ENCODE measurements at regions not wholly inside any gene's neighbourhood (a gene's known extent, or its start where the extent isn't known, plus 50 kb on each side); places are given as distances from the start of the nearest gene placed in this dataset.
"Not testable (repeated sequence)": the region's sequence is repeated elsewhere in the genome, so short reads cannot be mapped to it uniquely, and the experiment has no call there.

DNA sequence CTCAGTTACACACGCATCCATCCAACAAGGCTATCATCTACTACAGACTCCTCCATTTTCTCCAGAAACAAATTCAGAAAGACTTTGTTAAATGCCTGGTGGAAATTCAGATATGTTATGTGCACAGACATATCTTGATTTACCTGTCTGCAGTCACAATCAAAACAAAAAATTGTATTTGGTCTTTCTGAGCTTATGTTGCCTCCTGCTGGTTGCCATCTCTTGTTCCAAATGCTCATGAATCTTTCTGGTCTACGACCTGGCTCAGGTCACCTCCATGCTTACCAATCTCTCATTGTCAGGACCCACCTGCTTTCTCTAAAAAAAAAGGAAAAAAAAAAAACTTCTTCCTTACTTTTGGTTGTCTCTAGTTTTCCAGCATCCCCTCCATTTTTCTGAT, 169.2 kb upstream of the PLXNC1 start:
- DNase-seq (ENCODE audit: low read depth in 2 of 2) = no peak

- no peak for DNase-seq (ENCODE audit: low read depth in 2 of 2)
Observed at GRCh38 chr12:93980711-93981110, 167.7 kb upstream of the PLXNC1 start.

DNA sequence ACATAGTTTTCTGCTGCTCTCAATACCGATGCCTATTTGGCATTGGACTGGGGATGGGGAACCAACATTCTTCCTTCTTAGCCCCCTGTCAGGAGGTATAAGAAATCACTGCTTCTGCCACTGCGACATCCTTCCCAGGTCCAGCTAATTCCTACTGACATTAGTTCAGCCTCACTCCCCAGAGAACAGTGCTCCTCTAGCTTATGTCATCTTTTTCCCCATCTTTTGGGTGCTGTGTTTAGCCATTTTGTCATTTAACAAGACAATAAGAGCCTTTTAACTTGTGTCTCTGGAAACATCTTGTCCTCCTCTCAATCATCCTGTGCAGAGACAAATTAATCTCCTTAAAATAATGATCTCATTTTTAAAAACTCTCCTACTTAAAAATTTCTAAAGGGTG, 167.0 kb upstream of the PLXNC1 start:
- DNase-seq (ENCODE audit: low read depth in 2 of 2) = no peak

GRCh38 chr12:93982771-93983315, 165.5 kb upstream of the PLXNC1 start:
- DNase-seq (ENCODE audit: low read depth in 2 of 2) = no peak

DNA sequence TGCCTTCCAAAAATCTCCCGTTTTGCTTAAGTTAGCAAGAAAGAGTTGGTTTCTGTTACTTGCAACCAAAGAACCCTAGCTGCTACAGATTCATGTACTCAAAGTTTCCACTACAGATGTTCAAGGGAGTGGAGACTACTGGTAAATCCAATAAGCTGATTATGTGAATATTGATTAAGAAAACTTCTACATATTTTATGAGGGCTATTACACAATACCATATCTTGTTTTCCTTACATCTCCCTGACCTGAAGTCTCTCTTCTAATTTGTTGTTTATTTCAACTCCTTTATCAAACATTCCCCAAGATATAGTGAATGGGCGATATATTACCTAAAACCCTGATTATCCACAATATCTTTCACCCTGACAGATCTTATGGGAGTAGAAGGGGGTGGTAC, 164.4 kb upstream of the PLXNC1 start:
- DNase-seq (ENCODE audit: low read depth in 2 of 2) = no peak

GRCh38 chr12:93989949-93990348, 158.4 kb upstream of the PLXNC1 start:
- no peak for DNase-seq (ENCODE audit: low read depth in 2 of 2)

GRCh38 chr12:93990832-93991803, 157.3 kb upstream of the PLXNC1 start:
- no peak for DNase-seq (ENCODE audit: low read depth in 2 of 2)

- DNase-seq (ENCODE audit: low read depth in 2 of 2) = no peak
Observed at GRCh38 chr12:93991829-93992461, 156.4 kb upstream of the PLXNC1 start.

DNA sequence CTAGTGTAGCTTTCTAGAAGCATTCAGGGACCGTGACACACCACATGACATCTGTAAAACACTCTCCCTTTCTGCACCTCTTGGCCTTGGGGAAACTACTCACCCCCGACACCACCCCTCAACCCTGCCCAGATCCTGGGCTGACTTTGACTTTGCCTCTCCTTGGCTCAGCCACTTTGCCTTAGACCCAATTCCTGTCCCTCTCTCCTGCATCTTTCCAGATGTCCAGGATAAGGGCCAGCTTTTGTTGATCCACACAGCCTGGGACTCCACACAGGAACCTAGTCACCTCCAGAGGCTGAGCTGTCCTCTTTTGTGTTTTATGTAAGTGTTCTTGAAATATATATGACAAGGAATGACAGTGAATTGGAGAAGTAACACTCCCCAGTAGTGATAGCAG, 153.7 kb upstream of the PLXNC1 start:
- no peak for DNase-seq (ENCODE audit: low read depth in 2 of 2)

GRCh38 chr12:93996321-93996720, 152.1 kb upstream of the PLXNC1 start:
- DNase-seq (ENCODE audit: low read depth in 2 of 2) = no peak

DNA sequence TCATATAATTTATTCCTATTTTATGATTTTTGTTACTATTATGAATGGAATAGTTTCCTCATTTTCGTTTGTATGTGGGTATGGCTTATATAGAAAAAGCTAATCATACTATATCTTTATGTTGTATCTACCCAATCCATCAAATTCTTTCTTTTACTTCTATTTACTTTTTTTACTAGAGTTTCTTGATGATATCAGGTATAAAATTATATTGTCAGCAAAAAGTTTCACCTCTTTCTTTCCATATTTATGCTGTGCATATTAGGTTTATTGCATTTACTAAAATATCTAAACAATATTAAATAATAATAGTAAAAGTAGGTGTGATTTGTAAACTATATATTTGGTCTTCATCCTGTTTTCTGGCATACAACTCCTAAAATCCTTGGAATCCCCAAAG, 146.7 kb upstream of the PLXNC1 start:
- DNase-seq (ENCODE audit: low read depth in 2 of 2) = no peak

GRCh38 chr12:94002925-94003324, 145.5 kb upstream of the PLXNC1 start:
- not testable (repeated sequence) for DNase-seq (ENCODE audit: low read depth in 2 of 2)

DNA sequence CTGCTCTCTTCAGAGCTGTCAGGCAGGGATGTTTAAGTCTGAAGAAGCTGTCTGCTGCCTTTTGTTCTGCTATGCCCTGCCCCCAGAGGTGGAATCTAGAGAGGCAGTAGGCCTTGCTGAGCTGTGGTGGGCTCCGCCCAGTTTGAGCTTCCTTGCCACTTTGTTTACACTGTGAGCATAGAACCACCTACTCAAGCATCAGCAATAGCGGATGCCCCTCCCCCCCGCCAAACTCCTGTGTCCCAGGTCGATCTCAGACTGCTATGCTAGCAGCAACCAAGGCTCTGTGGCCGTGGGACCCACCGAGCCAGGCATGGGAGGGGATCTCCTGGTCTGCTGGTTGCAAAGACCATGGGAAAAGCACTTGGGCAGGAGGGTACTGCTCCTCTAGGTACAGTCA, 140.5 kb upstream of the PLXNC1 start:
- DNase-seq (ENCODE audit: low read depth in 2 of 2) = not testable (repeated sequence)

GRCh38 chr12:94010307-94010706, 138.1 kb upstream of the PLXNC1 start:
- DNase-seq (ENCODE audit: low read depth in 2 of 2) = no peak

DNA sequence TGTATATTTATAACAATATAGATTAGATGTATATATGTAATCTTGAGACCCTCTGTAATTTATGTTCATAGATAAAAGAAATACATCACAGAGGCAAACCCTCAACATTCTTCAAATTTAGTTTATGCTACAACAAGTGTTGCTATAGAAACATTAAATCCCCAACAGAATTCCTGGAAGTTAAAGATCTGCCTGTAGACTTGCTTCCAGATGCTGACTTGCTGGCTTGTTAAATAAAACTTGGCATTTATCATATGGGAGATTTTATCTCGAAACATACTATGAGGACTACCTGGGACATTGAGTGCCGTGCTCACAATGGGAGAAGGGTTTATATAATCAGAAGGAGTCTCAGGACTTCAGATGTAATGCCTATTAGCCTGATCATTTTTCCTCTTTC, 136.3 kb upstream of the PLXNC1 start:
- DNase-seq (ENCODE audit: low read depth in 2 of 2) = no peak

DNA sequence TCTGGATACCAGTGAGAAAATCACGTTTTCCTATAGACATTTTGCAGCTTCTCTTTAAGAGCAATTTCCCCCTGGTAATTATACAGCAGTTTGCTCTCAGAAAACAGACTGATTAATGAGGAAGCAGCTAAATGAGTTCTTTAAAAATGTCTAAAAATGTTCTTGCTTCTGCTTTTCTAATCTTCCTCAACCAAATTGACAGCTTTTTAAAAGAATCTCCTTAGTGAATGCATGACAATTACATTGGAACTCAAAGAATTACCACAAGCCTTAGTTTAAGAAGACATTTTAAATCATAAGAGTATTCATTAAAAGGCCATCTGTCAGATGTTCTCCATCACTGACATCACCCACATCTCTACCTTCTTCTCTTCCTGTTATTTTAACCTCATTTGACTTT, 135.8 kb upstream of the PLXNC1 start:
- DNase-seq (ENCODE audit: low read depth in 2 of 2) = no peak

GRCh38 chr12:94017247-94017646, 131.1 kb upstream of the PLXNC1 start:
- DNase-seq (ENCODE audit: low read depth in 2 of 2) = not testable (repeated sequence)

DNA sequence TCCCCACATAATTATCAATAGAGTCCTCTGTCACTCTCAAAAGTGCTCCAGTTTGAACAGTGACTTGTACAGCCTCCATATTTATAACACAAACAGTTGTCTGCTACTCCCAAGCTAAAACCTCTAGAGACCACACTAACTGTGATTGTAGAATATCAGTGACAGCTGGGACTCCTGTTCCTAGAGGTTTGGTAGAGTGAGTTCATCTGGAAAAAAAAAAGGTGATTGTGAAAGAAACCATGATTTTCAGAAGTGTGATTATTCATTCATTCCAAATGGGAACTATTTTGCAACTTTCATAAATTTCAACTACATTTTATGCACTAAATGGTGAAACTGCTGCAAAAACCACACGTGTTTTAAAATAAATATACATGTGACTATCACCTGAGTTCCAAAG, 128.0 kb upstream of the PLXNC1 start:
- DNase-seq (ENCODE audit: low read depth in 2 of 2) = no peak

- no peak for DNase-seq (ENCODE audit: low read depth in 2 of 2)
Observed at GRCh38 chr12:94023879-94024278, 124.5 kb upstream of the PLXNC1 start.

DNA sequence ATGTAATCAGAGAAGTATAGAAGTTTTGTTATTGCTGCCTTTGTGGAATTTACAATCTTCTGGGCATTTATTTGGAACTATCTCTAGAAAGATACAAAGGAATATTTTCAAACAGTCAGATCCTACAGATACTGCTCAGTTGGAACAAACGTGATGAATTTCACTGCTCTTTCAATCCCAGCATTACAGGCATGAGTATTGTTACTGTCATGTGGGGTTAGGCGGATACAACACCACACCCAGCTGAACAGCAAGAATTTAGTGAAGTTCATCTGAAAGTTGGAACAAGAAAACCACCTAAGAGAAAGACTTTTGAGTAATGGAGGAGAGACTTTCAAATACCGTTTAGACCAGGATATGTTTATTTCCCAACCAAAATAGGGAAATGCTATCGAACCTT, 123.3 kb upstream of the PLXNC1 start:
- DNase-seq (ENCODE audit: low read depth in 2 of 2) = no peak

DNA sequence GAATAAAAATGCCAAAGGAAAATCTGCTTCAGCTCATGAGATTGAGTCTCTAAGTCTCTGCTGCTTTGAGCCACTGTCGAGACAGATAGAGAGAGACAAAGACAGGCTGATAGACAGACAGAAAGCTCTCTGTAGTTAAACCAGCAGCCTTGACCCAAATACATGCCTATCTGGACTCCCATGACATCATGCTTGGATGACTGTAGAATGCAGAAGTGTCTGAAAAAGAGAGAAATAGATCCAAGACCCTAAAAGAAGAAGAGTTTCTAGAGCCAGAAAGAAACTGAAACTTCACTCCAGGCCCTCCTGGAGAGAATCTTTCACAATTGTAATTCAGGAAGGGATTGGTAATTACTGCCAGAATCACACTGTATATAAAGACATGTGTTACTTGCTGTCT, 122.6 kb upstream of the PLXNC1 start:
- DNase-seq (ENCODE audit: low read depth in 2 of 2) = no peak

DNA sequence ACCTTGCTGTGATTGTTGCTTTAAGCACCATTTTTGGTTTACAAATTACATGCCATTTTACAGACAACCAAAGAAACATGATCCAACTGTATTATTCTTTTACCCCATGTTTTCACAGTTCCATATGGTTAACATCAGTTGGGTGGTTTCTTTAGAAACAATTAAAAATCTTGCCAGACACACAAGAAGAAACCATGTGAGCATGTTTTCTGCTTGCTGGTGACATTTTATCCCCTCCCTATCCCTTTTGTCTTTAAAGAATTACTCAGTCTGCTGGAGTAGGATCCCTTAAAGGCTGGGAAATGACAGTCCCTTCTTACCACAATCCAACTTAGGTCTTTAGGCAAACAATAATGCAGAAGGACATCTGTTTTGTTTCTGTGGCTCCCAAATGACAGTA, 121.8 kb upstream of the PLXNC1 start:
- DNase-seq (ENCODE audit: low read depth in 2 of 2) = no peak

DNA sequence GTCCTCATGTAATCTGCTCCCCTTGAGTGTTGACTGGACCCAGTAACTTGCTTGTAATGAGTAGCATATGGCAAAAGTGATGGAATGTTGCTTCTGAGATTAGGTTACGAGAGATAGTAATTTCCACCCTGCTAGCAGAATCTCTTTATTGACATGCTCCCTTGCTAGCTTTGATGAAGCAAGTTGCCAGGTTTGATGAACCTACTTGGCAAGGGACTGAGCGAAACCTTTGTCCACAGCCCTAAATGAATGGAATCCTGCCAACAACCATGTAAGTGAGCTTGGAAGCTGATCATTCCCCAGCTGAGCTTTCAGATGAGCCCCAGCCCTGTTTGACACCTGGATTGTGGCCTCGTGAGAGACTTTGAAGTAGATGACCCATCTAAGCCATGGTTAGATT, 120.8 kb upstream of the PLXNC1 start:
- DNase-seq (ENCODE audit: low read depth in 2 of 2) = no peak
